RPMI7951 (cell line): ENCODE measurements at regions not wholly inside any gene's neighbourhood (a gene's known extent, or its start where the extent isn't known, plus 50 kb on each side); places are given as distances from the start of the nearest gene placed in this dataset.
A peak's percentile ranks its signal among the peaks of the same experiment; 100 is the strongest.

Experiments used
- DNase-seq: peaks from one replicate; pipeline ENCODE4 v3.0.0-alpha.2; 2012; ENCODE audit warnings: low read depth

- no peak for DNase-seq
These were observed 383.8 kb downstream of the MAN2A1 start for GRCh38 chr5:110073534-110073933.

GRCh38 chr5:110075656-110076055 is 385.9 kb downstream of the MAN2A1 start:
- no peak for DNase-seq

- DNase-seq, result no peak
These were observed 387.4 kb downstream of the MAN2A1 start for GRCh38 chr5:110077147-110077546.

GRCh38 chr5:110082194-110082593 is 392.5 kb downstream of the MAN2A1 start:
- no peak for DNase-seq

- DNase-seq, result no peak
These were observed 393.1 kb downstream of the MAN2A1 start for GRCh38 chr5:110082863-110083262.

GRCh38 chr5:110085826-110086225 is 396.1 kb downstream of the MAN2A1 start:
- DNase-seq, result no peak

- DNase-seq, result peak; percentile 29
These were observed 397.1 kb downstream of the MAN2A1 start for GRCh38 chr5:110086658-110087388.

- no peak for DNase-seq
These were observed 398.1 kb downstream of the MAN2A1 start for GRCh38 chr5:110087829-110088228.

- DNase-seq, result no peak
These were observed 399.1 kb downstream of the MAN2A1 start for GRCh38 chr5:110088676-110089436.

GRCh38 chr5:110092955-110093785 is 403.4 kb downstream of the MAN2A1 start:
- DNase-seq, result no peak

- no peak for DNase-seq
These were observed 404.4 kb downstream of the MAN2A1 start for GRCh38 chr5:110094109-110094508.

- DNase-seq, result no peak
These were observed 404.8 kb downstream of the MAN2A1 start for GRCh38 chr5:110094548-110094947.

GRCh38 chr5:110096419-110096818 is 406.7 kb downstream of the MAN2A1 start:
- no peak for DNase-seq

GRCh38 chr5:110099572-110099971 is 409.8 kb downstream of the MAN2A1 start:
- no peak for DNase-seq

- no peak for DNase-seq
These were observed 413.4 kb downstream of the MAN2A1 start for GRCh38 chr5:110103081-110103480.

- DNase-seq, result no peak
These were observed 414.5 kb downstream of the MAN2A1 start for GRCh38 chr5:110104060-110104725.

- no peak for DNase-seq
These were observed 415.3 kb downstream of the MAN2A1 start for GRCh38 chr5:110104726-110105669.

- DNase-seq, result no peak
These were observed 416.0 kb downstream of the MAN2A1 start for GRCh38 chr5:110105692-110106091.

GRCh38 chr5:110106750-110107149 is 417.0 kb downstream of the MAN2A1 start:
- no peak for DNase-seq

- DNase-seq, result no peak
These were observed 418.8 kb downstream of the MAN2A1 start for GRCh38 chr5:110108520-110108919.

GRCh38 chr5:110109667-110110066 is 419.9 kb downstream of the MAN2A1 start:
- DNase-seq, result no peak
